Neuronal stem cell (in vitro differentiated cells): ENCODE measurements at regions not wholly inside any gene's neighbourhood (a gene's known extent, or its start where the extent isn't known, plus 50 kb on each side); places are given as distances from the start of the nearest gene placed in this dataset.

Experiments
- DNase-seq: peaks from one replicate; pipeline ENCODE4 v3.0.0-alpha.2; 2013; ENCODE audit warnings: low spot score
- H2AFZ ChIP-seq: one replicate; pipeline ENCODE4 v1.6.1; 2013; ENCODE audit warnings: mild to moderate bottlenecking, low read length, inconsistent platforms
- H2AK5ac ChIP-seq: 2 replicates; pipeline ENCODE4 v1.6.1; 2013; ENCODE audit warnings: low read depth, mild to moderate bottlenecking, inconsistent platforms, low read length, moderate library complexity, mixed read lengths
- H2BK120ac ChIP-seq: 2 replicates; pipeline ENCODE4 v1.6.1; 2013; ENCODE audit warnings: low read depth, mild to moderate bottlenecking, inconsistent platforms, low read length, moderate library complexity, mixed read lengths
- H2BK12ac ChIP-seq: one replicate; pipeline ENCODE4 v1.6.1; 2013; ENCODE audit warnings: low read length, inconsistent platforms
- H2BK15ac ChIP-seq: 2 replicates; pipeline ENCODE4 v1.6.1; 2013; ENCODE audit warnings: mild to moderate bottlenecking, low read length, inconsistent platforms, mixed read lengths
- H2BK5ac ChIP-seq: one replicate; pipeline ENCODE4 v1.6.1; 2013; ENCODE audit warnings: inconsistent platforms, mild to moderate bottlenecking, low read length, moderate library complexity
- H3K14ac ChIP-seq: one replicate; pipeline ENCODE4 v1.6.1; 2013; ENCODE audit warnings: low read length, inconsistent platforms
- H3K18ac ChIP-seq: 2 replicates; pipeline ENCODE4 v1.6.1; 2013; ENCODE audit warnings: low read length, inconsistent platforms
- H3K23ac ChIP-seq: 2 replicates; pipeline ENCODE4 v1.6.1; 2013; ENCODE audit warnings: low read depth, mild to moderate bottlenecking, mixed read lengths, low read length, inconsistent platforms; ENCODE audit not compliant: poor library complexity
- H3K27ac ChIP-seq: replicated peaks from 3 replicates; pipeline ENCODE4 v1.5.1; 2013; ENCODE audit warnings: low read length, inconsistent platforms
- H3K27me3 ChIP-seq, 3 experiments: 2 replicates each; pipeline ENCODE4 v1.6.1; 2013; ENCODE audit warnings: low read length in 3 of 3, mild to moderate bottlenecking in 2 of 3, inconsistent platforms in 1 of 3, low read depth in 1 of 3, mixed read lengths in 1 of 3, moderate library complexity in 1 of 3; ENCODE audit not compliant: control insufficient read depth in 3 of 3, insufficient read depth in 3 of 3
- H3K36me3 ChIP-seq, 2 donors: replicated peaks in 1 of 2; 2 replicates each; pipeline ENCODE4 v1.6.1; 2013; ENCODE audit warnings: low read length in 2 of 2; ENCODE audit not compliant: control insufficient read depth in 2 of 2, insufficient read depth in 2 of 2
- H3K4ac ChIP-seq: 2 replicates; pipeline ENCODE4 v1.6.1; 2013; ENCODE audit warnings: inconsistent platforms, mild to moderate bottlenecking, low read length, moderate library complexity
- H3K4me1 ChIP-seq, 2 donors: 1 replicate in 1 of 2; 2 replicates in 1 of 2; pipeline ENCODE4 v1.6.1; 2013; ENCODE audit warnings: low read length in 2 of 2, low read depth in 1 of 2; ENCODE audit not compliant: control insufficient read depth in 2 of 2, insufficient read depth in 1 of 2
- H3K4me2 ChIP-seq: one replicate; pipeline ENCODE4 v1.6.1; 2013; ENCODE audit warnings: mild to moderate bottlenecking, low read length, inconsistent platforms; ENCODE audit not compliant: insufficient read depth, poor library complexity, severe bottlenecking
- H3K4me3 ChIP-seq, 2 donors: 2 replicates each; pipeline ENCODE4 v1.5.1; 2013; ENCODE audit warnings: low read length in 2 of 2, mild to moderate bottlenecking in 2 of 2, inconsistent platforms in 1 of 2, moderate library complexity in 1 of 2
- H3K79me1 ChIP-seq: one replicate; pipeline ENCODE4 v1.6.1; 2013; ENCODE audit warnings: low read depth, mild to moderate bottlenecking, inconsistent platforms, low read length, moderate library complexity
- H3K9ac ChIP-seq: one replicate; pipeline ENCODE4 v1.6.1; 2013; ENCODE audit warnings: mild to moderate bottlenecking, low read depth, low read length, inconsistent platforms; ENCODE audit not compliant: poor library complexity
- H3K9me3 ChIP-seq, 2 donors: replicated peaks in 1 of 2; 2 replicates each; pipeline versions ENCODE3 to v1.6.1; 2013; ENCODE audit warnings: low read length in 2 of 2, mild to moderate bottlenecking in 2 of 2, inconsistent platforms in 1 of 2, low read depth in 1 of 2, mixed read lengths in 1 of 2, moderate library complexity in 1 of 2; ENCODE audit not compliant: control insufficient read depth in 2 of 2, insufficient read depth in 1 of 2
- H4K8ac ChIP-seq: one replicate; pipeline ENCODE4 v1.6.1; 2013; ENCODE audit warnings: low read depth, mild to moderate bottlenecking, inconsistent platforms, low read length, moderate library complexity
- H4K91ac ChIP-seq: one replicate; pipeline ENCODE4 v1.6.1; 2013; ENCODE audit warnings: low read length, low read depth, mild to moderate bottlenecking, inconsistent platforms; ENCODE audit not compliant: poor library complexity
- WGBS, 2 donors: extraction: QIAGEN DNeasy Blood & Tissue Kit; methylation state at CpG; one replicate each; pipeline ENCODE4 v1.1.7; 2013; ENCODE audit warnings: missing lambda C conversion rate in 2 of 2, mixed read lengths in 1 of 2; ENCODE audit not compliant: insufficient read length in 2 of 2, insufficient replicate concordance in 1 of 2; ENCODE audit errors: extremely low coverage in 2 of 2; 5-methylcytosine and 5-hydroxymethylcytosine counted together

DNA sequence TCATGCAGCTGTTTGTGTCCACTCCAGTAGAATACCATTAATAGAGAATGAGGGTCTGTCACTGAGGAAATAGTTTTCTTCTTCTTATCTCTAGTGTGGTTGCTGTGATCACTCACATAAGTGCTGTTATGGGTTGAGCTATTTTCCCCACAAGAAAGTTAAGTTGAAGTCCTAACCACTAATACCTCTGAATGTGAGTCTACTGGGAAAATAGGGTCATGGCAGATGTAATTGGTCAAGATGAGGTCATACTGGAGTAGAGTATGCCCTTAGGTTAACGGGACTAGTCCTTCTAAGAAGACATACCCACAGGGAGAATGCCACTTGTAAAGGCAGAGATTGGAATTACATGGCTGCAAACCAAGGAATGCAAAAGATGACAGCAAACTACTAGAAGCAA lies 70.5 kb upstream of the COL24A1 start:
- Histone ChIP-seq H3K9ac (no peak overlapping the region), H2BK12ac (no peak overlapping the region), H4K8ac (no peak overlapping the region), H3K4me3 (no peak overlapping the region), H3K27ac (no peak overlapping the region), H4K91ac (no peak overlapping the region), H2BK120ac (no peak overlapping the region), H3K36me3 (no peaks in the 10 kb centered on the region), H3K9me3 (no peaks in the 10 kb centered on the region), H3K18ac (no peak overlapping the region), H3K27me3 (no peaks in the 10 kb centered on the region), H3K79me1 (no peaks in the 10 kb centered on the region), H3K23ac (no peak overlapping the region), H2AFZ (no peak overlapping the region), H3K14ac (no peak overlapping the region), H2AK5ac (no peak overlapping the region), H3K4me2 (no peak overlapping the region), H3K4ac (no peak overlapping the region), H2BK15ac (no peak overlapping the region), H2BK5ac (no peak overlapping the region), H3K4me1 (no peaks in the 10 kb centered on the region)
- no CpG with 5 or more reads among the region's 1 CpG for whole genome bisulfite sequencing, 2 donors
- no peak for DNase-seq

- Histone ChIP-seq H2BK12ac (no peak overlapping the region), H3K4me1 (no peaks in the 10 kb centered on the region), H3K4ac (no peak overlapping the region), H3K18ac (no peak overlapping the region), H4K91ac (no peak overlapping the region), H3K79me1 (no peaks in the 10 kb centered on the region), H3K27ac (no peak overlapping the region), H3K9ac (no peak overlapping the region), H3K4me3 (no peak overlapping the region), H2BK5ac (no peak overlapping the region), H2BK120ac (no peak overlapping the region), H2AFZ (no peak overlapping the region), H3K4me2 (no peak overlapping the region), H2AK5ac (no peak overlapping the region), H4K8ac (no peak overlapping the region), H3K14ac (no peak overlapping the region), H2BK15ac (no peak overlapping the region), H3K9me3 (no peaks in the 10 kb centered on the region), H3K27me3 (no peaks in the 10 kb centered on the region), H3K23ac (no peak overlapping the region), H3K36me3 (no peaks in the 10 kb centered on the region)
- no peak for DNase-seq
- no CpG with 5 or more reads among the region's 1 CpG for WGBS, 2 donors
These were observed 69.6 kb upstream of the COL24A1 start for GRCh38 chr1:86226204-86226603.

- H2AFZ ChIP-seq = no peak overlapping the region
- no CpG with 5 or more reads among the region's 5 CpGs for whole genome bisulfite sequencing, 2 donors
- H2BK5ac ChIP-seq = no peak overlapping the region
These were observed 68.2 kb upstream of the COL24A1 start for GRCh38 chr1:86224651-86225310.

DNA sequence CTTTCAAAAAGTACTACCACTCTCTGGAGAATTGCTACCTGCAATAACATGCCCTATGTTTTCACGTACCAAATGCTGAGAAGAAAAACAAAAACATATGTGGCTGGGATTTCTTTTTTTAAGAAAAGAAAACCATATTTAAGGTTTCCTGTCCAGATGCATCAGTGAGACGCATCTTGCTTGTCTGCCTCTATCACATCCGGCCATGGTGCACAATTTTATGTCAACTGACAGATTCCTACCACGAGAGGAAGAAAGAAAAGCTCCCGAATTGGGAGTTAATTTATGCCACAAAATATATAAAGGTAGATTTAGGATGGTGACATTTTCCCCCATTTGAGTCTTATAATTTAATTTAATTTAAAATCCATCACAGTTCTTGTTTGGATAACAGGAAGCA lies 62.3 kb upstream of the COL24A1 start:
- WGBS, 2 donors = no CpG with 5 or more reads among the region's 5 CpGs
- H3K18ac ChIP-seq = no peak overlapping the region
- H3K4me1 ChIP-seq = no peaks in the 10 kb centered on the region
- H3K27ac ChIP-seq = no peak overlapping the region
- no peak overlapping the region for H3K23ac ChIP-seq
- no peak overlapping the region for H3K4ac ChIP-seq
- H3K9ac ChIP-seq = no peak overlapping the region
- no peaks in the 10 kb centered on the region for H3K79me1 ChIP-seq
- H3K4me2 ChIP-seq = no peak overlapping the region
- H2BK120ac ChIP-seq = no peak overlapping the region
- H4K8ac ChIP-seq = no peak overlapping the region
- no peak overlapping the region for H2BK12ac ChIP-seq
- no peak for DNase-seq
- no peak overlapping the region for H2BK15ac ChIP-seq
- no peak overlapping the region for H3K4me3 ChIP-seq
- H3K36me3 ChIP-seq = no peaks in the 10 kb centered on the region
- H3K27me3 ChIP-seq = no peaks in the 10 kb centered on the region
- no peak overlapping the region for H2AFZ ChIP-seq
- H4K91ac ChIP-seq = no peak overlapping the region
- no peak overlapping the region for H2AK5ac ChIP-seq
- no peak overlapping the region for H3K14ac ChIP-seq
- H3K9me3 ChIP-seq = no peaks in the 10 kb centered on the region
- H2BK5ac ChIP-seq = no peak overlapping the region

More at GRCh38 chr1:86224651-86225310, 68.2 kb upstream of the COL24A1 start:
- Histone ChIP-seq H3K79me1 (no peaks in the 10 kb centered on the region), H3K9ac (no peak overlapping the region), H4K91ac (no peak overlapping the region), H3K4me2 (no peak overlapping the region), H3K23ac (no peak overlapping the region), H3K9me3 (no peaks in the 10 kb centered on the region), H4K8ac (no peak overlapping the region), H2BK12ac (no peak overlapping the region), H2BK120ac (no peak overlapping the region), H3K27me3 (no peaks in the 10 kb centered on the region), H2BK15ac (no peak overlapping the region), H3K36me3 (no peaks in the 10 kb centered on the region), H3K27ac (no peak overlapping the region), H3K4me3 (no peak overlapping the region), H3K4me1 (no peaks in the 10 kb centered on the region), H3K4ac (no peak overlapping the region), H2AK5ac (no peak overlapping the region), H3K14ac (no peak overlapping the region), H3K18ac (no peak overlapping the region)
- DNase-seq = no peak
